Smooth muscle cell (in vitro differentiated cells): ENCODE measurements at regions not wholly inside any gene's neighbourhood (a gene's known extent, or its start where the extent isn't known, plus 50 kb on each side); places are given as distances from the start of the nearest gene placed in this dataset.

Source experiments
- DNase-seq: peaks from one replicate; lab custom pipeline; 2025; ENCODE audit not compliant: unreplicated experiment; lab: John Stamatoyannopoulos, UW
- H2AFZ ChIP-seq: fragments of 200-600 bp; sonication (generic); 2 replicates; pipeline ENCODE4 v1.6.0; 2016; ENCODE audit warnings: antibody characterized with exemption, low read depth, mild to moderate bottlenecking
- H3F3A ChIP-seq: fragments of 200-600 bp; sonication (generic); 2 replicates; pipeline ENCODE4 v1.6.0; 2017; ENCODE audit warnings: antibody characterized with exemption, low read depth
- H3K27ac ChIP-seq: fragments of 200-600 bp; sonication (generic); 2 replicates; pipeline ENCODE4 v1.5.1; 2016; ENCODE audit warnings: low read depth, mild to moderate bottlenecking
- H3K27me3 ChIP-seq: fragments of 200-600 bp; sonication (generic); 2 replicates; pipeline ENCODE4 v1.6.1; 2016; ENCODE audit warnings: low read depth, mild to moderate bottlenecking
- H3K36me3 ChIP-seq: fragments of 200-600 bp; sonication (generic); 2 replicates; pipeline ENCODE4 v1.5.1; 2016; ENCODE audit warnings: low read depth
- H3K4me1 ChIP-seq: fragments of 200-600 bp; sonication (generic); 2 replicates; pipeline ENCODE4 v1.5.1; 2016; ENCODE audit warnings: low read depth
- H3K4me2 ChIP-seq: fragments of 200-600 bp; sonication (generic); 2 replicates; pipeline ENCODE4 v1.6.0; 2016; ENCODE audit warnings: mild to moderate bottlenecking
- H3K4me3 ChIP-seq: fragments of 200-600 bp; sonication (generic); 2 replicates; pipeline ENCODE4 v1.5.1; 2016; ENCODE audit warnings: mild to moderate bottlenecking
- H3K79me2 ChIP-seq: fragments of 200-600 bp; sonication (generic); 2 replicates; pipeline ENCODE4 v1.6.0; 2016; ENCODE audit warnings: low read depth, mild to moderate bottlenecking
- H3K9ac ChIP-seq: fragments of 200-600 bp; sonication (generic); 2 replicates; pipeline ENCODE4 v1.6.0; 2016; ENCODE audit warnings: low read depth
- H3K9me3 ChIP-seq: fragments of 200-600 bp; sonication (generic); replicated peaks from 2 replicates; pipeline ENCODE4 v1.5.1; 2016; ENCODE audit warnings: low read depth
- H4K20me1 ChIP-seq: fragments of 200-600 bp; sonication (generic); 2 replicates; pipeline ENCODE4 v1.6.0; 2016; ENCODE audit warnings: low read depth
- CTCF ChIP-seq: fragments of 200-600 bp; sonication (generic); IDR thresholded peaks from 2 replicates; pipeline ENCODE4 v1.5.1; 2017; ENCODE audit warnings: borderline replicate concordance, mild to moderate bottlenecking, antibody characterized with exemption; ENCODE audit not compliant: insufficient read depth, poor library complexity, severe bottlenecking
- WGBS: methylation state at CpG from one replicate; pipeline ENCODE4 v1.1.7; 2016; ENCODE audit warnings: low lambda C conversion rate; 5-methylcytosine and 5-hydroxymethylcytosine counted together

- WGBS = 44% methylated on average over 15 of the region's 15 CpGs
- H3K9me3 ChIP-seq = no peaks in the 10 kb centered on the region
- peaks cover 50% of the 10 kb centered on the region for H3K4me1 ChIP-seq
- H3F3A ChIP-seq = no peaks in the 10 kb centered on the region
- H3K4me3 ChIP-seq = no peak overlapping the region
- H3K27me3 ChIP-seq = no peaks in the 10 kb centered on the region
- no peak overlapping the region for H2AFZ ChIP-seq
- no peaks in the 10 kb centered on the region for H4K20me1 ChIP-seq
- H3K36me3 ChIP-seq = no peaks in the 10 kb centered on the region
- TF ChIP-seq CTCF = no peak
- DNase-seq = no peak
- peak overlapping the region; percentile 41 for H3K27ac ChIP-seq
- no peak overlapping the region for H3K9ac ChIP-seq
- H3K4me2 ChIP-seq = peak overlapping the region; percentile 35
- H3K79me2 ChIP-seq = no peaks in the 10 kb centered on the region
Observed at GRCh38 chr15:93359425-93360131, 270.6 kb upstream of the RGMA start.

DNA sequence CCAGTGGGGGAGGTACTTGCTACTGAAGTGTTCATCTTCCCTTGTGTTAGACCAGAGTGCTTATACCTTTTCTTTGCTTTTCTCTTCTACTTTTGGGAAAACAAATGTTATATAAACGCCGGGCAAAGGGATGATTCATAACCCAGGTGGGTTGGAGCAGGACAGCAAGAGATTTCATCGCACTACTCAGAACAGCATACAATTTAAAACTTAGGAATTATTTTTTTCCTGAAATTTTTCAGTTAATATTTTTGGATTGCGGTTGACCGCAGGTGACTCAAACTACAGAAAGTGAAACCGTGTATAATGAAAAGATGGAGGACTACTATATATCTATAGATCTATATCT lies 270.0 kb upstream of the RGMA start:
- Histone ChIP-seq H3K9me3 (no peaks in the 10 kb centered on the region), H3K9ac (no peak overlapping the region), H2AFZ (no peak overlapping the region), H3K27ac (peak overlapping the region; percentile 41), H3K27me3 (no peaks in the 10 kb centered on the region), H3K4me1 (peaks cover 50% of the 10 kb centered on the region), H3K36me3 (no peaks in the 10 kb centered on the region), H4K20me1 (no peaks in the 10 kb centered on the region), H3K79me2 (no peaks in the 10 kb centered on the region), H3K4me3 (no peak overlapping the region), H3K4me2 (peak overlapping the region; percentile 14), H3F3A (no peaks in the 10 kb centered on the region)
- DNase-seq = no peak
- TF ChIP-seq CTCF = no peak
- 79% methylated on average over 6 of the region's 6 CpGs for WGBS

DNA sequence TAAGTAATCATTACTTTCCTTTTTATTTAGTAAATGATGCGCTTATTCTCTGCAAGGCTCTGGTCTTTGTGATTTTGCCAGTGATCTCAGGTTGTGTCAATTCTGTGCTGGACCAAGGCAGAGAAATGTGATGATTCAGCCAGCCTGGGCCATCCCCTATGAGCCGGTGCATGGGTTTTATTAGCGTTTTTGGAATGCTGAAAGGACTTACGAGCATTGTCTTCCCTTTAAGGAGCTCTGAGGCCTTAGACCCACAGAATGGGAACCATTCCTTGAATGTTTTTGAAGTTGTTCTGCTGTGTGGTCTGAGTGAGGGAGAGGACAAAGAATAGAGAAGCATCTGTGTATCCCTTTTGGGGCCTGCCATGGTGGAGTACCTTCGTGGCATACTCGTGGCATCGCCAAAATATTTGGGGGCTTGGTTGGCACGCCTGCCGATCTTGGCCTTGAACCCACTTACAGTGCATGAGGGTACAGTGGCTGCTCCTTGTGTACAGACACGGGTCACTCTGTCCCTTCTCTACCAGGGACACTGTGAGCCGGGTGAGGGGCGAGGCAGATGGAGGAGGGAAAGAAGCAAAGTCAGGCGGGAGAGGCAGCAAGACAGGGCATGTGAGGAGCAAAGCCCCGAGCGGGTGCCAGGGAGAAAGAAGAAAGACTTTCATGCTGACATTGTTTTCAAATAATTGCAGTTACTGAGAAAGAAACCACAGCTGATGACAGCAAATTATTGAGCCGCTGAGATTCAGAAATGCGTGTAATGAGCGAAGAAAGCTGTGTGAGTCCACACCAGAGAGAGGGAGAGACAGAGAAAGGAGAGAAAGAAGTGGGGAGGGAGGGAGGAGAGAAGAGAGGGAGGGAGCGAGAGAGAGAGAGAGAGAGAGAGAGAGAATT lies 269.4 kb upstream of the RGMA start:
- Histone ChIP-seq H3K27ac (no peak overlapping the region), H3K4me3 (no peak overlapping the region), H3K9ac (no peak overlapping the region), H3K27me3 (no peaks in the 10 kb centered on the region), H3K9me3 (no peaks in the 10 kb centered on the region), H3K4me1 (peaks cover 50% of the 10 kb centered on the region), H3K36me3 (no peaks in the 10 kb centered on the region), H3K79me2 (no peaks in the 10 kb centered on the region), H2AFZ (no peak overlapping the region), H3K4me2 (peak overlapping the region; percentile 14), H4K20me1 (no peaks in the 10 kb centered on the region), H3F3A (no peaks in the 10 kb centered on the region)
- DNase-seq = no peak
- WGBS = 69% methylated on average over 19 of the region's 19 CpGs
- no peak for TF ChIP-seq CTCF
